GM12874 (cell line): ENCODE measurements at regions not wholly inside any gene's neighbourhood (a gene's known extent, or its start where the extent isn't known, plus 50 kb on each side); places are given as distances from the start of the nearest gene placed in this dataset.

ENCODE experiments used
- TF ChIP-seq, protein P1 (sequence below): IDR thresholded peaks from 2 replicates; pipeline ENCODE4 v1.5.1; 2011; ENCODE audit warnings: low read depth, mild to moderate bottlenecking, control low read depth, low read length, moderate library complexity; ENCODE audit not compliant: insufficient read depth

DNA sequence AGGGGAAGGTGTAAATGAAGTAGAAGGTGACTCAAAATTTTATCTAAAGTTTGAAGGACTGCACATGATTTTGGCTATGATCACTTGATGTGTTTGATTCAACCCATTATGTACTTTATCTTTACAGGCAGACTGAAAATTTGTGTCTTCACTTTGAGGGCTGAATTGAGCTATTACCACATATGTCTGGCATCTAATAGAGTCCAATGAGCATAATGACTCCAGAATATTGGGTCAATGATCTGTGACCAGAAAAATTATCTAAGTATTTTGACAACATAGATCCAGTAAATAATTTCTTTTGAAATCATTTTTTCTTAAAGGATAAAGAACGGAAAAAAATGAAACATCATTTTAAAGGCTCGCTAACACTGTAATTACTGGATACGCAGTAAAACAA is 2810.0 kb downstream of the PCDH9 start:
- TF ChIP-seq, protein P1, sequence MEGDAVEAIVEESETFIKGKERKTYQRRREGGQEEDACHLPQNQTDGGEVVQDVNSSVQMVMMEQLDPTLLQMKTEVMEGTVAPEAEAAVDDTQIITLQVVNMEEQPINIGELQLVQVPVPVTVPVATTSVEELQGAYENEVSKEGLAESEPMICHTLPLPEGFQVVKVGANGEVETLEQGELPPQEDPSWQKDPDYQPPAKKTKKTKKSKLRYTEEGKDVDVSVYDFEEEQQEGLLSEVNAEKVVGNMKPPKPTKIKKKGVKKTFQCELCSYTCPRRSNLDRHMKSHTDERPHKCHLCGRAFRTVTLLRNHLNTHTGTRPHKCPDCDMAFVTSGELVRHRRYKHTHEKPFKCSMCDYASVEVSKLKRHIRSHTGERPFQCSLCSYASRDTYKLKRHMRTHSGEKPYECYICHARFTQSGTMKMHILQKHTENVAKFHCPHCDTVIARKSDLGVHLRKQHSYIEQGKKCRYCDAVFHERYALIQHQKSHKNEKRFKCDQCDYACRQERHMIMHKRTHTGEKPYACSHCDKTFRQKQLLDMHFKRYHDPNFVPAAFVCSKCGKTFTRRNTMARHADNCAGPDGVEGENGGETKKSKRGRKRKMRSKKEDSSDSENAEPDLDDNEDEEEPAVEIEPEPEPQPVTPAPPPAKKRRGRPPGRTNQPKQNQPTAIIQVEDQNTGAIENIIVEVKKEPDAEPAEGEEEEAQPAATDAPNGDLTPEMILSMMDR = no peak

- TF ChIP-seq, protein P1 = no peak
These were observed 2812.6 kb downstream of the PCDH9 start for GRCh38 chr13:64417581-64417980.

DNA sequence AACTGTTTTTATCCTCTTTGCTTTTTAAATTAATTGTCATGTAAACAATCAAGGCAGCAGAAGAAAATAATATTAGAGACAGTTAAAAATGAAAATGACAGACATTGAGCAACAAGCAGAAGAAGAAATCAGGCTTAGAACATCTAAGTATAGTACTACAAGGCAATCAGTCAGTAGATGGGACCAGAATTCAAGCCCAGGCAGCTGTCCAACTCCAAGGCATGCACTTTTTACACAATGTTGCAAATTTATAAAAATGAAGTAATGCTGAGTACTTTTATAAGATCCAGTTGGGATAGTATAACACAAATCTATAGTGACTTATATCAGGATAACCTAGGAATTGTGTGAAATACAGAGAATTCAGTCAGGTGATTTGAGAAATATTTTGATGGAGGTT is 2815.8 kb downstream of the PCDH9 start:
- TF ChIP-seq, protein P1 = no peak

GRCh38 chr13:64413529-64413928 is 2816.6 kb downstream of the PCDH9 start:
- TF ChIP-seq, protein P1 = no peak

DNA sequence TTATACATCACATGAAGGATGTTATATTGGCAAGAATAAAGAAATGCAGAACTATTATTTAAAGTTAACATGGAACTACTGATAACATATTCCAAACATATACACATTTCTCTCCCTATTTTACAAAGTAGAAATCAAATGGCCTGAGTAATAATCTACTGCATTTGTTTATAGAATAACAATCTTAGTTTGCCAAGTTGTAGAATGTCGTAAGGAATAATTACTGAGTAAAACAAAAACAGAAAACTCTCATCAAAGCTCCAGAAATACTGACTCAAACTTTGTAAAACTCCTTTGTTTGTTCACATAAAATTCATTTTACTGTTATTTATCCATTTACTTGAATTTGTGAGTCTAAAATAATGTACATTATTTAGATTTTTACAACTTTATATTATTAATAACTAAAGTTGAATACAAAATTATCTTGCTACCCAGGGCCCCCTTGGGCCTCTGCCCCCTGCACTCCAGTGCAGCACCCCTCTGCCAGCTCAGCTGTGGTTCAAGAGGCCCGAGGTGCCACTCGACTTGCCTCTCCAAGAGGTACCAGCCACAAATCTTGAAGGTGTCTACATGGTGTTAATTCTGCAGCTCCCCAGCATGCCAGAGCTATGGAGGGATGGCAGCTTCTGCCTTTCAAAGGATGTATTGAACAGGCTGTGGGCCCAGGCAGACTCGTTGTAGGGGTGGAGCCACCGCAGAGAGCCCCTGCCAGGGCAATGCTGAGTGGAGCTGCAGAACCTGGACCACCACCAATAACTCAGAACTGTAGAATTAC is 2819.7 kb downstream of the PCDH9 start:
- TF ChIP-seq, protein P1 = no peak

- TF ChIP-seq, protein P1 = no peak
These were observed 2832.4 kb downstream of the PCDH9 start for GRCh38 chr13:64397701-64398100.

DNA sequence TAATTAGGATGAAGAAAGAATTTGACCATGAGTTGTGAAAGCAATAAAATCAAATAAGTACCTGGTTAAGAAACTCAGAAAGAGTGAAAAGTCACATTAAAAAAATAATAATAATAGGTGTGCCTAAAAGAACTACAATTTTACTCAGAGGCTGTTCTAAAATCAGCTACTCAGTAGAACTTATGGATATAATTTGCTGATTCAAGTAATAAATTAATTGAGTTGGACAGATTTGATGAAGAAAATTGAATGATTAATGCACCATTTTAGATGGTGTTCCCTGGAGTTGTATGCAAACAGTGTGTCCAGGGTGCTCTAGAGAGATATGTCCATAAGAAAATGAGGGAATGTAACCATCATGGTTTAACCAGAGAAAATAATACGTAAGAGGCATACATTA is 2852.5 kb downstream of the PCDH9 start:
- TF ChIP-seq, protein P1 = no peak

GRCh38 chr13:64371461-64371860 is 2858.7 kb downstream of the PCDH9 start:
- TF ChIP-seq, protein P1 = no peak
